AG04449 (cell line): ENCODE measurements at regions not wholly inside any gene's neighbourhood (a gene's known extent, or its start where the extent isn't known, plus 50 kb on each side); places are given as distances from the start of the nearest gene placed in this dataset.

Experiments
- CTCF ChIA-PET: fragments of 350-600 bp; formaldehyde crosslinking; extraction: SDS; loops from one replicate; lab custom pipeline; 2021; ENCODE audit warnings: antibody characterized with exemption; lab: Yijun Ruan, JAX
- POLR2A ChIA-PET: fragments of 400-600, 350-600 bp; formaldehyde crosslinking; extraction: SDS; loops from one replicate; lab custom pipeline; 2020; ENCODE audit warnings: antibody characterized with exemption, inconsistent platforms; lab: Yijun Ruan, JAX
- DNase-seq: peaks from one replicate; pipeline ENCODE4 v3.0.0-alpha.2; 2010; ENCODE audit warnings: low read depth, low spot score
- H3K4me3 ChIP-seq: 2 replicates; pipeline ENCODE4 v1.5.1; 2011; ENCODE audit warnings: low read depth, mild to moderate bottlenecking, control low read depth, low read length
- TF ChIP-seq, protein P1 (sequence below): IDR thresholded peaks from one replicate; pipeline ENCODE4 v1.5.1; 2011; ENCODE audit warnings: mild to moderate bottlenecking, moderate library complexity, low read length, control low read depth, inconsistent platforms; ENCODE audit not compliant: insufficient read depth; ENCODE audit errors: missing control alignments

DNA sequence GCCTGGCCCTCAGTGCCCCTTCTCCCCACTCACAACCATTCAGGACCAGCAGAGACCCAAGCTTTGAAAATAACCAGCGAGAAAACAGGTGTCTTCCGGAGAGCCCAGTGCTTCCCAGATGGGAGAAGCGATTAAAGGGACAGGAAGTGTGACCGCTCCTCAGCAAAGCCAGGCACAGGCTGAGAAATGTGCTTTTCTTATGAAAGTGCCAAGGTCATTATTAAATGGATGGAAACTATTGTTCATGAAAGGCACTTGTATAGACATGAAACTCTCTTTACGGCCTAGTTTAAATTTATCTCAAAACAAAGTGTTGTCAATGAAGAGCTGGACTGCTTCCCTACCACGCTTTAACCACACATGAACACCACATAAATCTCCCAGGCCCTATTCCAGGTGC is 210.4 kb downstream of the SPTSSA start:
- TF ChIP-seq, protein P1, sequence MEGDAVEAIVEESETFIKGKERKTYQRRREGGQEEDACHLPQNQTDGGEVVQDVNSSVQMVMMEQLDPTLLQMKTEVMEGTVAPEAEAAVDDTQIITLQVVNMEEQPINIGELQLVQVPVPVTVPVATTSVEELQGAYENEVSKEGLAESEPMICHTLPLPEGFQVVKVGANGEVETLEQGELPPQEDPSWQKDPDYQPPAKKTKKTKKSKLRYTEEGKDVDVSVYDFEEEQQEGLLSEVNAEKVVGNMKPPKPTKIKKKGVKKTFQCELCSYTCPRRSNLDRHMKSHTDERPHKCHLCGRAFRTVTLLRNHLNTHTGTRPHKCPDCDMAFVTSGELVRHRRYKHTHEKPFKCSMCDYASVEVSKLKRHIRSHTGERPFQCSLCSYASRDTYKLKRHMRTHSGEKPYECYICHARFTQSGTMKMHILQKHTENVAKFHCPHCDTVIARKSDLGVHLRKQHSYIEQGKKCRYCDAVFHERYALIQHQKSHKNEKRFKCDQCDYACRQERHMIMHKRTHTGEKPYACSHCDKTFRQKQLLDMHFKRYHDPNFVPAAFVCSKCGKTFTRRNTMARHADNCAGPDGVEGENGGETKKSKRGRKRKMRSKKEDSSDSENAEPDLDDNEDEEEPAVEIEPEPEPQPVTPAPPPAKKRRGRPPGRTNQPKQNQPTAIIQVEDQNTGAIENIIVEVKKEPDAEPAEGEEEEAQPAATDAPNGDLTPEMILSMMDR, result no peak
- CTCF ChIA-PET, result no interaction called here
- POLR2A ChIA-PET, result no interaction called here
- no peak overlapping the region for H3K4me3 ChIP-seq
- DNase-seq, result no peak

DNA sequence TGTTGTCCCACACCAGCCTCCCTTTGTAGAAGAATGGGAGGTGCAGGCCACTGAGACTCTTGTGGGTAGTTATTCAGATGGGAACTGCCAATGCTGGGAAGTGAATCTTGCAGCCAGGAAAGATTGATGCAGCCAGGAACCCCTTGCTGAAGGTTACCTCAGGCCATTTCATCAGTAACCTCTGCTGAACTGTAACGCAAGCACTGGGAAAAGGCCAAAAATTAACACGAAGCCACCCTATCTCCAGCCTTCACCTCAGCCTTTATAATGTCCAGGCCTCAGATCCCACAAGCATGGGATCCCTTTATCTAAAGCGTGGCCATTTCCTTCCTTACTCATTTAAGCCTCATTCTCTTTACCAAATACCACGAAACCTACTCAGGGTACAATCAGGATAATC is 211.1 kb downstream of the SPTSSA start:
- DNase-seq, result no peak
- ChIA-PET CTCF (no interaction called here), POLR2A (no interaction called here)
- TF ChIP-seq, protein P1, result no peak
- no peak overlapping the region for H3K4me3 ChIP-seq

DNA sequence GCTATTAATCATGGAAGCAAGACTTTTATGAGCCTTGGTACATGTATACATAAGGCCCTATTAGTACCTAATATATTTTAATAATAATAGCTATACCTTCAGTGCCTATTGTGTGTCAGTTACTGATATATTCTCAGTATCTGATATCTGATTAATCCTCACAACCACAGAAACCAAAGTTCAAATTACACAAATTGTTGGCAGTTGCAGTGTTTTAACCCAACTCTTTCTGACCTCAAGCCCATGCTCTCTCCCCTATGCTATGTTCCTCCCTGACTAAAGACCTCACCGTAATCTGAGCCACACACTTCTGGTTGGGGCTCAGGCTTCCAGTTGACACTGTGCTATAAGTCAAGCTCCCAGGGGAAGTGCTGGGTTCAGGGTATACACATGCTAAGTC is 214.4 kb downstream of the SPTSSA start:
- DNase-seq, result no peak
- ChIA-PET POLR2A (no interaction called here), CTCF (interaction anchor here (1.4 kb wide), 1 partner anchor 21 kb away, joined by 3 read pairs; no protein-coding TSS in a partner anchor)
- no peak overlapping the region for H3K4me3 ChIP-seq
- TF ChIP-seq, protein P1, result no peak

DNA sequence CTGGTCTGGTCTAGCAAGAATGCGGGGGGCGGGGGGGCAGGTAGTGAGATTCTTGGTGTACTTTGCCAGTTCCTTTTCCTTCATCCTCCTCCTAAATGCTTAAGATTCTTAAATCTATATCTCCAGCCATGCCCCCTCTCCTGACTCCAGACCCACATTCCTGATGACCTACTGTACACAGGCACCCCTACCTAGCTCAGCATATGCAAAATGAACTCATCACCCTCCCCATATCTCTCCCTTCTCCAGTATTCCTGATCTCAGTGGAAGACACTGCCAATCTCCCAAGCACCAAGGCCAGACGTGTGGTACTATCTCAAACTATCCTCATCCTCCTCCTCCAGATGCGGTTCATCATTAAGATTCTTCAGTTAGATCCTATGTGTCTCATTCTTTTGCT is 215.8 kb downstream of the SPTSSA start:
- H3K4me3 ChIP-seq, result no peak overlapping the region
- DNase-seq, result no peak
- ChIA-PET POLR2A (no interaction called here), CTCF (no interaction called here)
- TF ChIP-seq, protein P1, result no peak

DNA sequence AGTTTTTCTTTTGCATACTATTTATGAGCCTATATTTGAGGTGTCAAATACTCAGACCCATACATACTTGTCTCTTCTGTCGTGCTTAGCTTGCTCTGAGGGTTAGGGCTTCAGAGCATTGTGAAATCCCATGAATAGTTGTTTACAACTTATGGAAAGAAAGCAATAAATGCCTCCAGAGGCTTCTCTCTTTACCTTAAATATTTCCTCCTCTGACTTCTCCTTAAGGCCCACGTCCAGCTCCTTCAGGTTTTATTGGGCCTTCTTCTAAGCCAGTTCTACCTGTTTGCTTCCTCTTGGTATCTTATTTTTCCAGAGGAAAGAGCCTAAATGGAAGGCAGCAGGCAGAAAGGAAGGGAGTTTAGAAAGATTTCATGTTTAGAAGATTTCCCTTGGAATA is 218.6 kb downstream of the SPTSSA start:
- TF ChIP-seq, protein P1, result no peak
- CTCF ChIA-PET, result no interaction called here
- no peak for DNase-seq
- POLR2A ChIA-PET, result no interaction called here
- no peak overlapping the region for H3K4me3 ChIP-seq

DNA sequence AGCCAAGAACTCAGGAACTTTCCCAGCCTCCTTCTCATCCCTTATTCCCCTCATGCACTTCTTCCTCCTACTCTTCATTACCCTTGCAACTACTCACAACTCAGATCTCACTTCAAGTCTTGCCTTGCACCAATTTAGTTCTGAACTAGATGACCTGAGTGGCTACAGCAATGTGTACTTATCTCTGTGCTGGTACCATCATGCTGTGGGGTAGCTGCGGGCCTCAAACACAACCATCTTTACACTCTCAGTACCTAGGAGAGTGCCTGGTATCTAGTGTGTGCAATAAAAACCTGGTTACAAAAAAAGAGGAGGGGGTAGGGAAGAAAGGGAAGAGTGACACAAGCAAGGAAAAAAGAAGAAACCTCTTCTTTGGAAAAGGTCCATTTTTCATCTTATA is 219.0 kb downstream of the SPTSSA start:
- H3K4me3 ChIP-seq, result no peak overlapping the region
- CTCF ChIA-PET, result no interaction called here
- no peak for DNase-seq
- POLR2A ChIA-PET, result no interaction called here
- TF ChIP-seq, protein P1, result no peak
